HL-60 (cell line): ENCODE measurements at regions not wholly inside any gene's neighbourhood (a gene's known extent, or its start where the extent isn't known, plus 50 kb on each side); places are given as distances from the start of the nearest gene placed in this dataset.

ENCODE experiments used
- POLR2AphosphoS5 ChIP-seq: IDR thresholded peaks from 2 replicates; pipeline ENCODE4 v1.6.1; 2012; ENCODE audit warnings: low read depth
- TF ChIP-seq, protein P1 (sequence below): IDR thresholded peaks from one replicate; pipeline ENCODE4 v1.5.1; 2011; ENCODE audit warnings: low read length, control low read depth, inconsistent platforms; ENCODE audit not compliant: insufficient read depth

DNA sequence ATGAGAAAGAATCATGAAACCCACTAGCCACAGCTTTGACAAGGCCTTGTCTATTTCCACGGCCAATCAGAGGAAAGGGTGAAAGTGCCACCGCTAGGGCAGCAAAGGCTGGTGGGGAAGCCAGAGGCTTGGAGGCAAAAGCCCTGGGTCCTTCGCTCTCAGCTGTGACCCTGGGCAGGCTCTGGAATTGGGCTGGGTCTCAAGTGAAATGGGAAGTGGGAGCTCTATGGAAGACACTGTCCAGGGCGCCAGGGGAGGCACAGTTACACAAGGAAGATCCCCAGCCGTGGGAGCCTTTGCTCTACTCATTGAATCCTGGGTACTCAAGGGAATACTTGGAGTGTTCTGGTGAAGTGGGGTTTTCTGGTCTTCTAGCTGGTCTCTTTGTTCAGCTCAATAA lies 136.2 kb downstream of the ASB7 start:
- TF ChIP-seq, protein P1, sequence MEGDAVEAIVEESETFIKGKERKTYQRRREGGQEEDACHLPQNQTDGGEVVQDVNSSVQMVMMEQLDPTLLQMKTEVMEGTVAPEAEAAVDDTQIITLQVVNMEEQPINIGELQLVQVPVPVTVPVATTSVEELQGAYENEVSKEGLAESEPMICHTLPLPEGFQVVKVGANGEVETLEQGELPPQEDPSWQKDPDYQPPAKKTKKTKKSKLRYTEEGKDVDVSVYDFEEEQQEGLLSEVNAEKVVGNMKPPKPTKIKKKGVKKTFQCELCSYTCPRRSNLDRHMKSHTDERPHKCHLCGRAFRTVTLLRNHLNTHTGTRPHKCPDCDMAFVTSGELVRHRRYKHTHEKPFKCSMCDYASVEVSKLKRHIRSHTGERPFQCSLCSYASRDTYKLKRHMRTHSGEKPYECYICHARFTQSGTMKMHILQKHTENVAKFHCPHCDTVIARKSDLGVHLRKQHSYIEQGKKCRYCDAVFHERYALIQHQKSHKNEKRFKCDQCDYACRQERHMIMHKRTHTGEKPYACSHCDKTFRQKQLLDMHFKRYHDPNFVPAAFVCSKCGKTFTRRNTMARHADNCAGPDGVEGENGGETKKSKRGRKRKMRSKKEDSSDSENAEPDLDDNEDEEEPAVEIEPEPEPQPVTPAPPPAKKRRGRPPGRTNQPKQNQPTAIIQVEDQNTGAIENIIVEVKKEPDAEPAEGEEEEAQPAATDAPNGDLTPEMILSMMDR, result no peak
- no peak for TF ChIP-seq POLR2AphosphoS5
